OCI-LY1 (cell line): ENCODE measurements at regions not wholly inside any gene's neighbourhood (a gene's known extent, or its start where the extent isn't known, plus 50 kb on each side); places are given as distances from the start of the nearest gene placed in this dataset.

Experiments used
- EZH2 ChIP-seq: fragments of 200-600 bp; sonication (generic), shearing (Covaris generic); IDR thresholded peaks from 2 replicates; pipeline ENCODE4 v1.8.0; 2017; ENCODE audit warnings: borderline replicate concordance, mixed run types, mild to moderate bottlenecking, antibody characterized with exemption, low read length, moderate library complexity, mixed read lengths
- TF ChIP-seq, protein P1 (sequence below): fragments of 200-600 bp; sonication (generic), shearing (Covaris generic); IDR thresholded peaks from 2 replicates; pipeline ENCODE4 v1.5.1; 2017; ENCODE audit warnings: mild to moderate bottlenecking, antibody characterized with exemption, low read length, moderate library complexity, mixed read lengths

GRCh38 chr15:87118846-87119245 is 1039.2 kb downstream of the AGBL1 start:
- TF ChIP-seq EZH2: no peak
- TF ChIP-seq, protein P1, sequence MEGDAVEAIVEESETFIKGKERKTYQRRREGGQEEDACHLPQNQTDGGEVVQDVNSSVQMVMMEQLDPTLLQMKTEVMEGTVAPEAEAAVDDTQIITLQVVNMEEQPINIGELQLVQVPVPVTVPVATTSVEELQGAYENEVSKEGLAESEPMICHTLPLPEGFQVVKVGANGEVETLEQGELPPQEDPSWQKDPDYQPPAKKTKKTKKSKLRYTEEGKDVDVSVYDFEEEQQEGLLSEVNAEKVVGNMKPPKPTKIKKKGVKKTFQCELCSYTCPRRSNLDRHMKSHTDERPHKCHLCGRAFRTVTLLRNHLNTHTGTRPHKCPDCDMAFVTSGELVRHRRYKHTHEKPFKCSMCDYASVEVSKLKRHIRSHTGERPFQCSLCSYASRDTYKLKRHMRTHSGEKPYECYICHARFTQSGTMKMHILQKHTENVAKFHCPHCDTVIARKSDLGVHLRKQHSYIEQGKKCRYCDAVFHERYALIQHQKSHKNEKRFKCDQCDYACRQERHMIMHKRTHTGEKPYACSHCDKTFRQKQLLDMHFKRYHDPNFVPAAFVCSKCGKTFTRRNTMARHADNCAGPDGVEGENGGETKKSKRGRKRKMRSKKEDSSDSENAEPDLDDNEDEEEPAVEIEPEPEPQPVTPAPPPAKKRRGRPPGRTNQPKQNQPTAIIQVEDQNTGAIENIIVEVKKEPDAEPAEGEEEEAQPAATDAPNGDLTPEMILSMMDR: no peak
